ENCODE measurements at regions not wholly inside any gene's neighbourhood (a gene's known extent, or its start where the extent isn't known, plus 50 kb on each side); places are given as distances from the start of the nearest gene placed in this dataset.

- no peak for TF ChIP-seq CTCF (conservative IDR thresholded peaks at IDR 0.05; ENCODE audit: low read length)
- no peak for TF ChIP-seq EZH2phosphoT487 (IDR thresholded peaks at IDR 0.05; ENCODE audit: borderline replicate concordance)
Observed at GRCh38 chr19:28245937-28246336, 967.0 kb downstream of the UQCRFS1 start.

Measured in Loucy (cell line).